Bronchial epithelial cell (primary cell): ENCODE measurements at regions not wholly inside any gene's neighbourhood (a gene's known extent, or its start where the extent isn't known, plus 50 kb on each side); places are given as distances from the start of the nearest gene placed in this dataset.

ENCODE experiments used
- DNase-seq: peaks from one replicate; pipeline ENCODE4 v3.0.0-alpha.2; 2010; ENCODE audit warnings: low read depth
- FAIRE-seq: peaks from 2 replicates; lab custom pipeline; 2011; peaks lifted over from hg19 to GRCh38; lab: Jason Lieb, UNC
- H3K27me3 ChIP-seq: 2 replicates; pipeline ENCODE4 v1.5.1; 2011; ENCODE audit warnings: low read length; ENCODE audit not compliant: control insufficient read depth, insufficient read depth
- H3K36me3 ChIP-seq: 2 replicates; pipeline ENCODE4 v1.5.1; 2011; ENCODE audit warnings: low read length; ENCODE audit not compliant: control insufficient read depth, insufficient read depth
- H3K4me3 ChIP-seq: 2 replicates; pipeline ENCODE4 v1.5.1; 2011; ENCODE audit warnings: mild to moderate bottlenecking, low read depth, low read length, control low read depth
- CTCF ChIP-seq: IDR thresholded peaks from 2 replicates; pipeline ENCODE4 v1.5.1; 2011; ENCODE audit warnings: mild to moderate bottlenecking, moderate library complexity, low read length, control low read depth, inconsistent platforms; ENCODE audit not compliant: insufficient read depth, severe bottlenecking

GRCh38 chr11:15670520-15671070 is 555.9 kb downstream of the INSC start:
- TF ChIP-seq CTCF: no peak
- Histone ChIP-seq H3K36me3 (no peaks in the 10 kb centered on the region), H3K27me3 (peaks cover 2% of the 10 kb centered on the region), H3K4me3 (no peak overlapping the region)
- DNase-seq: no peak
- no peak for FAIRE-seq

GRCh38 chr11:15671216-15671615 is 556.5 kb downstream of the INSC start:
- DNase-seq (no peak), FAIRE-seq (no peak)
- Histone ChIP-seq H3K4me3 (no peak overlapping the region), H3K27me3 (peaks cover 2% of the 10 kb centered on the region), H3K36me3 (no peaks in the 10 kb centered on the region)
- no peak for TF ChIP-seq CTCF

- H3K27me3 ChIP-seq: peaks cover 2% of the 10 kb centered on the region
- no peak for TF ChIP-seq CTCF
- no peak for FAIRE-seq
Observed at GRCh38 chr11:15672825-15673224, 558.1 kb downstream of the INSC start.

GRCh38 chr11:15673408-15673831 is 558.7 kb downstream of the INSC start:
- peaks cover 2% of the 10 kb centered on the region for H3K27me3 ChIP-seq
- TF ChIP-seq CTCF: no peak
- no peaks in the 10 kb centered on the region for H3K36me3 ChIP-seq
- DNase-seq (no peak), FAIRE-seq (no peak)
- no peak overlapping the region for H3K4me3 ChIP-seq

More at GRCh38 chr11:15672825-15673224, 558.1 kb downstream of the INSC start:
- Histone ChIP-seq H3K4me3 (no peak overlapping the region), H3K36me3 (no peaks in the 10 kb centered on the region)
- no peak for DNase-seq

- DNase-seq (no peak), FAIRE-seq (no peak)
- TF ChIP-seq CTCF: no peak
- Histone ChIP-seq H3K36me3 (no peaks in the 10 kb centered on the region), H3K27me3 (peaks cover 2% of the 10 kb centered on the region), H3K4me3 (no peak overlapping the region)
Observed at GRCh38 chr11:15674756-15675155, 560.0 kb downstream of the INSC start.

DNA sequence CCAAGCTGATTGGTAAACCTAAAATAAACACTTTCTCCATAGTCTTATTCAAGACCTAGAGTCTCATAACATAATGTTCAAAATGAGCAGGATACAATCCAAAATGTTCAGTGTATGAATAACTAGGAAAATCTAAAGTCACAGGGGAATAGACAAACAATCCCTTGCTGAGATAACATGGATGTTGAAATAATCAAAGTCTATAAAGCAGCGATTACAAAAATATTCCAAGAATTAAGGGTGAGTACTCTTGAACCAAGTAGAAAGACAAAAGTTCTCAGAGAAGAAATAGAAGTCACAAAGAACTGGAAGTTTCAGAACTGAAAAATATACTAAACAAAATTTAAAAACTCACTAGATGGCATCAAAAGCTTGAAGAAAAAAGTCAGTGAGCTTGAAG is 561.0 kb downstream of the INSC start:
- no peak for FAIRE-seq
- Histone ChIP-seq H3K36me3 (no peaks in the 10 kb centered on the region), H3K4me3 (no peak overlapping the region), H3K27me3 (peaks cover 2% of the 10 kb centered on the region)
- TF ChIP-seq CTCF: no peak
- no peak for DNase-seq
